MM.1S (cell line): ENCODE measurements at regions not wholly inside any gene's neighbourhood (a gene's known extent, or its start where the extent isn't known, plus 50 kb on each side); places are given as distances from the start of the nearest gene placed in this dataset.

Experiments
- DNase-seq: peaks from one replicate; pipeline ENCODE4 v3.0.0-alpha.2; 2015
- H2AFZ ChIP-seq: fragments of 300-600 bp; sonication (generic); 2 replicates; pipeline ENCODE4 v1.6.0; 2016; ENCODE audit warnings: antibody characterized with exemption, low read length
- H3F3A ChIP-seq: fragments of 300-600 bp; sonication (generic); 2 replicates; pipeline ENCODE4 v1.6.1; 2016; ENCODE audit warnings: mild to moderate bottlenecking, antibody characterized with exemption, low read length, moderate library complexity, mixed read lengths; ENCODE audit not compliant: insufficient read depth
- H3K27ac ChIP-seq: fragments of 300-600 bp; sonication (generic); 2 replicates; pipeline ENCODE4 v1.5.1; 2016; ENCODE audit warnings: mild to moderate bottlenecking, low read length
- H3K27me3 ChIP-seq: fragments of 300-600 bp; sonication (generic); replicated peaks from 2 replicates; pipeline ENCODE4 v1.6.0; 2016; ENCODE audit warnings: low read length; ENCODE audit not compliant: insufficient read depth
- H3K36me3 ChIP-seq: fragments of 300-600 bp; sonication (generic); replicated peaks from 2 replicates; pipeline ENCODE4 v1.6.1; 2016; ENCODE audit warnings: mild to moderate bottlenecking, low read length, mixed read lengths; ENCODE audit not compliant: insufficient read depth
- H3K4me1 ChIP-seq: fragments of 300-600 bp; sonication (generic); 2 replicates; pipeline ENCODE4 v1.6.1; 2016; ENCODE audit warnings: low read length, mixed read lengths
- H3K4me2 ChIP-seq: fragments of 300-600 bp; sonication (generic); 2 replicates; pipeline ENCODE4 v1.6.0; 2016; ENCODE audit warnings: low read depth, low read length
- H3K4me3 ChIP-seq: fragments of 300-600 bp; sonication (generic); 2 replicates; pipeline ENCODE4 v1.5.1; 2016; ENCODE audit warnings: low read length, mixed read lengths
- H3K79me2 ChIP-seq: fragments of 300-600 bp; sonication (generic); 2 replicates; pipeline ENCODE4 v1.6.1; 2016; ENCODE audit warnings: mixed run types, low read length, mixed read lengths
- H3K9ac ChIP-seq: fragments of 300-600 bp; sonication (generic); 2 replicates; pipeline ENCODE4 v1.6.1; 2016; ENCODE audit warnings: low read length, mixed read lengths
- H3K9me2 ChIP-seq: fragments of 300-600 bp; sonication (generic); replicated peaks from 2 replicates; pipeline ENCODE4 v1.6.1; 2016; ENCODE audit warnings: mild to moderate bottlenecking, low read length, mixed read lengths; ENCODE audit not compliant: insufficient read depth
- H3K9me3 ChIP-seq: fragments of 300-600 bp; sonication (generic); replicated peaks from 2 replicates; pipeline ENCODE4 v1.6.1; 2016; ENCODE audit warnings: mild to moderate bottlenecking, low read length, mixed read lengths; ENCODE audit not compliant: insufficient read depth
- H4K20me1 ChIP-seq: fragments of 300-600 bp; sonication (generic); 2 replicates; pipeline ENCODE4 v1.6.1; 2016; ENCODE audit warnings: mild to moderate bottlenecking, low read length, moderate library complexity, mixed read lengths; ENCODE audit not compliant: insufficient read depth
- CTCF ChIP-seq: fragments of 300-600 bp; sonication (generic); IDR thresholded peaks from 2 replicates; pipeline ENCODE4 v1.5.1; 2016; ENCODE audit warnings: antibody characterized with exemption, low read length, mixed read lengths
- EZH2 ChIP-seq: fragments of 300-600 bp; sonication (generic); optimal IDR thresholded peaks from 2 replicates; pipeline ENCODE3; 2017; ENCODE audit warnings: low read depth, mild to moderate bottlenecking, antibody characterized with exemption, low read length, mixed read lengths
- EZH2phosphoT487 ChIP-seq: fragments of 300-600 bp; sonication (generic); IDR thresholded peaks from 2 replicates; pipeline ENCODE4 v1.6.1; 2018; ENCODE audit warnings: antibody characterized with exemption, low read length

DNA sequence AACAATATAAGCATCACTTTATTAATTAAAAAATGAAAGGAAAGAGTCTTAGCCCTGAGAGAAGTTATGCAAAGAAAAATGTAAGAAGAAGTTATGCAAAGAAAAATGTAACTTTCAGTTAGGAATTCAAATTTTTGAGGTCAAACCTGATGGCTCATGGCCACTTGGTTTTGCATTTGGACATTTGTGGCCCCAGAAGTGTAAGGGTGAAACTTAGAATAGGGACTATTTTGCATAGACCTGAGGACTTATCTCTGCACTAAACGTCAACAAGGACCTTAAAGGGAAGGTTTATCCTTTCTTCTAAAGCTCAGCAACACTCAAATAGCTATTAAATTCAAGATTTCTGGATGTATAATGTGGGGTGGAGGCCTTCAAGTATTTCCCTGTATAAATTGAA lies 724.5 kb upstream of the POT1 start:
- no peaks in the 10 kb centered on the region for H3K36me3 ChIP-seq
- H3K4me2 ChIP-seq: no peak overlapping the region
- H3K4me3 ChIP-seq: no peak overlapping the region
- no peaks in the 10 kb centered on the region for H3K9me2 ChIP-seq
- H3K9ac ChIP-seq: no peak overlapping the region
- DNase-seq: no peak
- H3K79me2 ChIP-seq: no peaks in the 10 kb centered on the region
- TF ChIP-seq EZH2phosphoT487 (no peak), EZH2 (no peak), CTCF (no peak)
- no peaks in the 10 kb centered on the region for H3K9me3 ChIP-seq
- H2AFZ ChIP-seq: no peak overlapping the region
- H3F3A ChIP-seq: no peaks in the 10 kb centered on the region
- no peak overlapping the region for H3K27ac ChIP-seq
- no peaks in the 10 kb centered on the region for H4K20me1 ChIP-seq
- H3K27me3 ChIP-seq: no peaks in the 10 kb centered on the region
- H3K4me1 ChIP-seq: no peaks in the 10 kb centered on the region

GRCh38 chr7:125651823-125652528 lies 722.4 kb upstream of the POT1 start:
- no peaks in the 10 kb centered on the region for H3K79me2 ChIP-seq
- no peak for TF ChIP-seq CTCF
- TF ChIP-seq EZH2phosphoT487: no peak
- no peak for TF ChIP-seq EZH2
- no peaks in the 10 kb centered on the region for H3K4me1 ChIP-seq
- no peak overlapping the region for H3K27ac ChIP-seq
- H4K20me1 ChIP-seq: no peaks in the 10 kb centered on the region
- no peaks in the 10 kb centered on the region for H3K36me3 ChIP-seq
- no peak overlapping the region; the same call in 1 of the 2 replicates for H2AFZ ChIP-seq
- H3K9ac ChIP-seq: no peak overlapping the region
- H3K9me2 ChIP-seq: no peaks in the 10 kb centered on the region
- no peaks in the 10 kb centered on the region for H3K27me3 ChIP-seq
- H3K9me3 ChIP-seq: no peaks in the 10 kb centered on the region
- no peaks in the 10 kb centered on the region for H3F3A ChIP-seq
- H3K4me3 ChIP-seq: no peak overlapping the region
- no peak for DNase-seq
- H3K4me2 ChIP-seq: peak overlapping the region; percentile 3; the same call in 1 of the 2 replicates

- Histone ChIP-seq H3K27ac (no peak overlapping the region), H3K9me2 (no peaks in the 10 kb centered on the region), H3K36me3 (no peaks in the 10 kb centered on the region), H4K20me1 (no peaks in the 10 kb centered on the region), H3K4me1 (peaks cover 6% of the 10 kb centered on the region), H2AFZ (no peak overlapping the region), H3K79me2 (no peaks in the 10 kb centered on the region), H3K27me3 (no peaks in the 10 kb centered on the region), H3K9ac (no peak overlapping the region), H3F3A (0 out of 2 replicates have a peak, but pooled peaks cover 6% of the 10 kb centered on the region), H3K4me3 (no peak overlapping the region), H3K4me2 (no peak overlapping the region), H3K9me3 (no peaks in the 10 kb centered on the region)
- TF ChIP-seq EZH2: no peak
- TF ChIP-seq CTCF: no peak
- no peak for TF ChIP-seq EZH2phosphoT487
- DNase-seq: no peak
These were observed 718.9 kb upstream of the POT1 start for GRCh38 chr7:125648543-125648942.
